Ovary (tissue), 3 donors: ENCODE measurements at regions not wholly inside any gene's neighbourhood (a gene's known extent, or its start where the extent isn't known, plus 50 kb on each side); places are given as distances from the start of the nearest gene placed in this dataset.

Experiments used
- EP300 ChIP-seq: sonication (generic); formaldehyde crosslinking; IDR thresholded peaks from one replicate; pipeline ENCODE4 v1.6.1; 2017; ENCODE audit warnings: antibody characterized with exemption
- TF ChIP-seq, protein P1 (sequence below), 3 donors: fragments of 450-650 bp in 2 of 3; fragments of 200-600 bp in 1 of 3; IDR thresholded peaks; one replicate each; pipeline versions ENCODE4 v1.5.1 to v1.8.0; 2016 to 2022; ENCODE audit warnings: antibody characterized with exemption in 3 of 3, mild to moderate bottlenecking in 1 of 3
- donor health status: DM: no; HTN: no; CAD: no.

GRCh38 chr20:23266530-23267398 lies 83.8 kb upstream of the NXT1 start:
- TF ChIP-seq, protein P1, sequence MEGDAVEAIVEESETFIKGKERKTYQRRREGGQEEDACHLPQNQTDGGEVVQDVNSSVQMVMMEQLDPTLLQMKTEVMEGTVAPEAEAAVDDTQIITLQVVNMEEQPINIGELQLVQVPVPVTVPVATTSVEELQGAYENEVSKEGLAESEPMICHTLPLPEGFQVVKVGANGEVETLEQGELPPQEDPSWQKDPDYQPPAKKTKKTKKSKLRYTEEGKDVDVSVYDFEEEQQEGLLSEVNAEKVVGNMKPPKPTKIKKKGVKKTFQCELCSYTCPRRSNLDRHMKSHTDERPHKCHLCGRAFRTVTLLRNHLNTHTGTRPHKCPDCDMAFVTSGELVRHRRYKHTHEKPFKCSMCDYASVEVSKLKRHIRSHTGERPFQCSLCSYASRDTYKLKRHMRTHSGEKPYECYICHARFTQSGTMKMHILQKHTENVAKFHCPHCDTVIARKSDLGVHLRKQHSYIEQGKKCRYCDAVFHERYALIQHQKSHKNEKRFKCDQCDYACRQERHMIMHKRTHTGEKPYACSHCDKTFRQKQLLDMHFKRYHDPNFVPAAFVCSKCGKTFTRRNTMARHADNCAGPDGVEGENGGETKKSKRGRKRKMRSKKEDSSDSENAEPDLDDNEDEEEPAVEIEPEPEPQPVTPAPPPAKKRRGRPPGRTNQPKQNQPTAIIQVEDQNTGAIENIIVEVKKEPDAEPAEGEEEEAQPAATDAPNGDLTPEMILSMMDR (IDR thresholded peaks at IDR 0.05): no peak
- TF ChIP-seq EP300: no peak
